Astrocyte of the cerebellum (primary cell): ENCODE measurements at regions not wholly inside any gene's neighbourhood (a gene's known extent, or its start where the extent isn't known, plus 50 kb on each side); places are given as distances from the start of the nearest gene placed in this dataset.
"Not testable (repeated sequence)": the region's sequence is repeated elsewhere in the genome, so short reads cannot be mapped to it uniquely, and the experiment has no call there.

Experiments
- DNase-seq: peaks from one replicate; pipeline ENCODE4 v3.0.0-alpha.2; 2011; ENCODE audit warnings: low read depth
- H3K4me3 ChIP-seq: 2 replicates; pipeline ENCODE4 v1.5.1; 2011; ENCODE audit warnings: mild to moderate bottlenecking, low read depth, low read length, moderate library complexity
- CTCF ChIP-seq: IDR thresholded peaks from 2 replicates; pipeline ENCODE4 v1.5.1; 2012; ENCODE audit warnings: low read length, low read depth, moderate library complexity, mild to moderate bottlenecking; ENCODE audit errors: missing control alignments
- in situ Hi-C: cut with HindIII; loops from 2 replicates; pipeline ENCODE4 v1.10.0; 2017; ENCODE audit warnings: low sequenced_read_pairs

DNA sequence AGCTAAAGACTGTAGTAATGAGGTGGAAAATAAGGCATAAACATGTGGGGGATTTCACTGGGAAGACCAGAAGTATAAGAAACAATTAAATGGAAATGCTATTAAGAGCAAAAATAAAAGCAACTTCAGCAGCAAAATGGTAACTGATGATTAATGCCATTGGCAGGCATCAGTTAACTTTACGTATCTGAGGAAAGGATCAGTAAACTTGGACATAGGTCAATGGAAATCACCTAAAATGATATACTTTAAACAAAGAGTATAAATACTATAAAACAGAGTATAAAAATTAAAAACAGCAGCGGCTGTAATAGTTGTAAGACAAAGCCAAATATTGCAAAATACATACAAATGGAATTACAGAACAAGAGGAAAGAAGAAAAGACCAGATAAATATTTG, 992.1 kb downstream of the DNAH5 start:
- DNase-seq: no peak
- TF ChIP-seq CTCF: no peak
- in situ Hi-C loops: no loop called here
- H3K4me3 ChIP-seq: no peak overlapping the region

DNA sequence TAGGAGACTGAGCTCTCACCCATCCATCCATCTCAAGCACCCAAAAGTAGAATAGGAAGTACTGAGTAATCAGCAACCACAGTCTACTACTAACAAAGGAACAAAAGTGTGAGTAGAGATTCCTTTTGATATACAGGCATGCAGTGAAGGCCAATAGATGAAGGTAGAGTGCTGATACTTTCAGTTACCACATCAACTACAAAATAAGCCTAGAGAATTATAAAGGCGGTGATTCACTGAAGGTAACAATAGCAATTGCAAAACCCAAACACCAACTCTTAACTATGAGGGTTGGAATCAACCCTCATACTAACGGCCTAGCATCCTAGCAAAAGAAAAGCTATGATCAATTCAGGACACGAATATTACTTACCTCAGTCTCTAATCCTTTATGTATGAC, 992.6 kb downstream of the DNAH5 start:
- H3K4me3 ChIP-seq: no peak overlapping the region
- TF ChIP-seq CTCF: no peak
- in situ Hi-C loops: no loop called here
- DNase-seq: no peak

- no peak for TF ChIP-seq CTCF
- DNase-seq: no peak
- in situ Hi-C loops: no loop called here
- H3K4me3 ChIP-seq: no peak overlapping the region
These were observed 997.1 kb downstream of the DNAH5 start for GRCh38 chr5:12947379-12947778.

GRCh38 chr5:12945477-12945876, 999.0 kb downstream of the DNAH5 start:
- in situ Hi-C loops, DNase-seq: not testable (repeated sequence)

GRCh38 chr5:12936221-12936620, 1008.3 kb downstream of the DNAH5 start:
- H3K4me3 ChIP-seq: no peak overlapping the region
- no peak for TF ChIP-seq CTCF
- DNase-seq: no peak
- in situ Hi-C loops: no loop called here

More at GRCh38 chr5:12945477-12945876, 999.0 kb downstream of the DNAH5 start:
- H3K4me3 ChIP-seq: not testable (repeated sequence)

DNA sequence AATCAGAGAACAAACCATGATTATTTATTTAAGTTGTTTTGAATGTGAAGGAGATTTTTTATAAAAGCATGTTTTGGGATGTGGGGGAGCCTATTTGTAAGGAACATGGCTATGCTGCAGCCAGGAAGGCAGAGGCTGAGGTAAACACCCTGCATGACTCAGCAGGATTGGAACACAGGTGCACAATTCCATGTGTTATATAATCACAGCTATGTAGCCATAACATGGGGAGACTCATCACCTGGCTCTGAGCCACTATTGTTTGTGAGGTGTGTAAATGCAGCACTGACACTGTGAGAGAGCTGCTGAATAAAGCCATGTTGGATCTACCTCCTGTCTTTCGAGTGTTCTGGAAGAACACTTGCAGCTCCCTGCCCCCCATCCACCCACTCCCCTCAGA, 1009.8 kb downstream of the DNAH5 start:
- no peak for TF ChIP-seq CTCF
- DNase-seq: no peak
- in situ Hi-C loops: no loop called here
- no peak overlapping the region for H3K4me3 ChIP-seq

DNA sequence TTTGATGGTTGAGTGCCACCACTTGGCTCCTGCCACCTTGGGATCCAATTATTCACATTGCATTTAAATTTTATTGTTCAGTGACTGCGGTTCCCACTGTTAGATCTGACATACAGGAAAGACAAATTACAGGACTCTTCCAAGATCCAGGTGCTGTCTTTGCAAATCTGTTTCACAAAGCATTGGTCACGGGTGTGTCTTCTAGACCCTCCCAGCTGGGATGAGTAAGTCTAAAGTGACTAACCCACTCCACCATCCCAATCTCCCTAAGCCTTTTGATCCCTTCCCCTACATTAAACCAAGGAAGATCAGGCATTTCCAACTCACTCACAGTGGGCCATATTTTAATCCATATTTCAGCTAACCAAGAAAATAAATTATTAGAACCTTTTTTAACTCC, 1016.3 kb upstream of the CTNND2 start:
- DNase-seq: no peak
- TF ChIP-seq CTCF: no peak
- no peak overlapping the region for H3K4me3 ChIP-seq
- in situ Hi-C loops: no loop called here
